GM06990 (cell line): ENCODE measurements at regions not wholly inside any gene's neighbourhood (a gene's known extent, or its start where the extent isn't known, plus 50 kb on each side); places are given as distances from the start of the nearest gene placed in this dataset.

ENCODE experiments used
- DNase-seq: peaks from one replicate; pipeline ENCODE4 v3.0.0-alpha.2; 2011; ENCODE audit not compliant: insufficient read length; ENCODE audit errors: extremely low read depth
- H3K27me3 ChIP-seq: replicated peaks from 2 replicates; pipeline ENCODE4 v1.6.0; 2011; ENCODE audit warnings: low read length; ENCODE audit not compliant: control insufficient read depth, insufficient read depth
- H3K36me3 ChIP-seq: 2 replicates; pipeline ENCODE4 v1.5.1; 2011; ENCODE audit warnings: low read length; ENCODE audit not compliant: control insufficient read depth, insufficient read depth
- H3K4me3 ChIP-seq: replicated peaks from 2 replicates; pipeline ENCODE4 v1.5.1; 2011; ENCODE audit warnings: low read depth, mild to moderate bottlenecking, control low read depth, low read length
- CTCF ChIP-seq: IDR thresholded peaks from 2 replicates; pipeline ENCODE4 v1.5.1; 2011; ENCODE audit warnings: low read length, control low read depth, mild to moderate bottlenecking, inconsistent platforms; ENCODE audit not compliant: insufficient read depth, poor library complexity, severe bottlenecking

GRCh38 chr11:104465321-104465720 lies 301.4 kb upstream of the PDGFD start:
- no peak for TF ChIP-seq CTCF
- H3K4me3 ChIP-seq = no peak overlapping the region
- DNase-seq = no peak
- H3K36me3 ChIP-seq = no peaks in the 10 kb centered on the region
- H3K27me3 ChIP-seq = no peaks in the 10 kb centered on the region

- no peak for TF ChIP-seq CTCF
These were observed 300.7 kb upstream of the PDGFD start for GRCh38 chr11:104464691-104465090.

GRCh38 chr11:104462341-104462740 lies 298.4 kb upstream of the PDGFD start:
- H3K27me3 ChIP-seq = no peaks in the 10 kb centered on the region
- H3K36me3 ChIP-seq = no peaks in the 10 kb centered on the region
- H3K4me3 ChIP-seq = no peak overlapping the region
- TF ChIP-seq CTCF = no peak
- DNase-seq = no peak

More at GRCh38 chr11:104464691-104465090, 300.7 kb upstream of the PDGFD start:
- no peak overlapping the region for H3K4me3 ChIP-seq
- H3K27me3 ChIP-seq = no peaks in the 10 kb centered on the region
- DNase-seq = no peak
- H3K36me3 ChIP-seq = no peaks in the 10 kb centered on the region

- no peak for DNase-seq
- TF ChIP-seq CTCF = no peak
- no peak overlapping the region for H3K4me3 ChIP-seq
- H3K27me3 ChIP-seq = no peaks in the 10 kb centered on the region
- no peaks in the 10 kb centered on the region for H3K36me3 ChIP-seq
These were observed 287.4 kb upstream of the PDGFD start for GRCh38 chr11:104451197-104451893.

GRCh38 chr11:104443387-104443786 lies 279.4 kb upstream of the PDGFD start:
- Histone ChIP-seq H3K27me3 (no peaks in the 10 kb centered on the region), H3K36me3 (no peaks in the 10 kb centered on the region), H3K4me3 (no peak overlapping the region)
- DNase-seq = no peak
- no peak for TF ChIP-seq CTCF

GRCh38 chr11:104442321-104442720 lies 278.4 kb upstream of the PDGFD start:
- H3K4me3 ChIP-seq = no peak overlapping the region
- H3K27me3 ChIP-seq = no peaks in the 10 kb centered on the region
- no peak for TF ChIP-seq CTCF
- DNase-seq = no peak
- no peaks in the 10 kb centered on the region for H3K36me3 ChIP-seq
